ENCODE measurements at regions not wholly inside any gene's neighbourhood (a gene's known extent, or its start where the extent isn't known, plus 50 kb on each side); places are given as distances from the start of the nearest gene placed in this dataset.

- Histone ChIP-seq H3K4me3 (no peak overlapping the region), H3K9me3 (no peaks in the 10 kb centered on the region), H3K4me1 (ENCODE audit: control insufficient read depth in 1 of 2, low read depth in 2 of 2) (no peaks in the 10 kb centered on the region), H3K27ac (no peak overlapping the region), H3K36me3 (no peaks in the 10 kb centered on the region), H3K27me3 (replicated peaks; ENCODE audit: insufficient read depth) (no peaks in the 10 kb centered on the region)
- ATAC-seq (ENCODE audit: insufficient number of reproducible peaks, low FRiP score, low read depth): no peak
- TF ChIP-seq CTCF (IDR thresholded peaks at IDR 0.05): no peak
- DNase-seq (ENCODE audit: low spot score): no peak
Measured at GRCh38 chrX:39322496-39322895, 521.2 kb downstream of the MID1IP1 start.

- Histone ChIP-seq H3K4me3 (no peak overlapping the region), H3K27ac (no peak overlapping the region), H3K4me1 (ENCODE audit: control insufficient read depth in 1 of 2, low read depth in 2 of 2) (no peaks in the 10 kb centered on the region), H3K9me3 (no peaks in the 10 kb centered on the region), H3K27me3 (replicated peaks; ENCODE audit: insufficient read depth) (no peaks in the 10 kb centered on the region), H3K36me3 (no peaks in the 10 kb centered on the region)
- TF ChIP-seq CTCF (IDR thresholded peaks at IDR 0.05): no peak
- ATAC-seq (ENCODE audit: insufficient number of reproducible peaks, low FRiP score, low read depth) (no peak), DNase-seq (ENCODE audit: low spot score) (no peak)
Measured at GRCh38 chrX:39324233-39324930, 523.1 kb downstream of the MID1IP1 start.

DNA sequence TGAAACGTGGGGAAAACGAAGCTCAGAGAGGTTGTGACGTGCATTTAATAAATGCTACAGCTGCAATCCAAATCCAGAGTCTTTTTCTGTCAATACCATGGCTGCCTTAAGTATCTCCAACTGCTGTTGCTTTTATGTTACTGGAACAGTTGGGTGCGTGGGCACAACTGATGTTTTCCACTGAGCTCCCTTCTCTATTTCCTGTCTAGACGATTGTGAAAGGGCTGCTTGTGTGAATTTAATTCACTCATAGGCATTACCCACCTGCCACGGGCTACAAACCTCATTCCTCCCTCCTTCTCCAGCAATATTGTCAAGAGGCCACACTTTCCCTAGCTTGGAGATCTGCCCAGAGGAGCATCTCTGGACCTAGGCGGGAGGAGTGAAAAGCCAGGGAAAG is 526.0 kb downstream of the MID1IP1 start:
- no peak overlapping the region for H3K27ac ChIP-seq
- H3K4me1 ChIP-seq (ENCODE audit: control insufficient read depth in 1 of 2, low read depth in 2 of 2): no peaks in the 10 kb centered on the region
- DNase-seq (ENCODE audit: low spot score) (no peak), ATAC-seq (ENCODE audit: insufficient number of reproducible peaks, low FRiP score, low read depth) (no peak)
- H3K36me3 ChIP-seq: no peaks in the 10 kb centered on the region
- no peak for TF ChIP-seq CTCF (IDR thresholded peaks at IDR 0.05)
- H3K4me3 ChIP-seq: no peak overlapping the region
- H3K27me3 ChIP-seq (replicated peaks; ENCODE audit: insufficient read depth): no peaks in the 10 kb centered on the region
- no peaks in the 10 kb centered on the region for H3K9me3 ChIP-seq

GRCh38 chrX:39327705-39328104 is 526.4 kb downstream of the MID1IP1 start:
- Histone ChIP-seq H3K27ac (no peak overlapping the region), H3K27me3 (replicated peaks; ENCODE audit: insufficient read depth) (no peaks in the 10 kb centered on the region), H3K9me3 (no peaks in the 10 kb centered on the region), H3K4me3 (no peak overlapping the region), H3K36me3 (no peaks in the 10 kb centered on the region), H3K4me1 (ENCODE audit: control insufficient read depth in 1 of 2, low read depth in 2 of 2) (no peaks in the 10 kb centered on the region)
- DNase-seq (ENCODE audit: low spot score) (no peak), ATAC-seq (ENCODE audit: insufficient number of reproducible peaks, low FRiP score, low read depth) (no peak)
- TF ChIP-seq CTCF (IDR thresholded peaks at IDR 0.05): no peak

DNA sequence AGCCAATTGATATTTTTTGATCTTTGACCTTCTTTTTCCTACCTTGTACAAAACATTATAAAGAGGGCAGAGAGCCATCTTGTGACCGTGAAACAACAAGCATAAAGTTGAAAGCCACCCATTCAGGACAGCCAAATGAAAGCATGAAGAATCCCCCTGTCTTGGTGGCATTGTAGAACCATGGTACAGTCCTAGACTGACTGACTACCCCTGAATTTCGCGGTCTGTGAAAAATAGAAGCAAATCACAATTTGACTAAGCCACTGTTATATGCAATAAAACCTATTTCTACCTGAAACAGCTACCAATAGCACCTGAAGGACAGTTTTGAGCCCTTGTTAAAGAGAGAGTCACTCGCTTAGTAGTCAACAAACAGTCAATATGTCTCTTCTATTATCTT is 527.4 kb downstream of the MID1IP1 start:
- no peaks in the 10 kb centered on the region for H3K9me3 ChIP-seq
- H3K27me3 ChIP-seq (replicated peaks; ENCODE audit: insufficient read depth): no peaks in the 10 kb centered on the region
- no peaks in the 10 kb centered on the region for H3K36me3 ChIP-seq
- no peak for TF ChIP-seq CTCF (IDR thresholded peaks at IDR 0.05)
- peaks cover 0 to 7% of the 10 kb centered on the region in 2 donors for H3K4me1 ChIP-seq (ENCODE audit: control insufficient read depth in 1 of 2, low read depth in 2 of 2)
- no peak for ATAC-seq (ENCODE audit: insufficient number of reproducible peaks, low FRiP score, low read depth)
- H3K4me3 ChIP-seq: no peak overlapping the region
- no peak overlapping the region for H3K27ac ChIP-seq
- no peak for DNase-seq (ENCODE audit: low spot score)
